Liver (tissue), 8 donors: ENCODE measurements at regions not wholly inside any gene's neighbourhood (a gene's known extent, or its start where the extent isn't known, plus 50 kb on each side); places are given as distances from the start of the nearest gene placed in this dataset.

Experiments
- DNase-seq: peaks from one replicate; pipeline ENCODE4 v3.0.0-alpha.2; 2017; ENCODE audit warnings: low spot score
- H3K27ac ChIP-seq, 2 donors: one replicate each; pipeline ENCODE4 v1.7.0; 2013; ENCODE audit warnings: inconsistent platforms in 2 of 2, low read length in 2 of 2, control low read depth in 1 of 2, low read depth in 1 of 2, mild to moderate bottlenecking in 1 of 2
- H3K27me3 ChIP-seq, 4 donors: one replicate each; pipeline versions ENCODE4 v1.6.1 to v1.7.0; 2013; ENCODE audit warnings: low read length in 3 of 4, inconsistent platforms in 1 of 4, mild to moderate bottlenecking in 1 of 4, moderate library complexity in 1 of 4; ENCODE audit not compliant: control insufficient read depth in 4 of 4, insufficient read depth in 4 of 4
- H3K36me3 ChIP-seq, 4 donors: one replicate each; pipeline versions ENCODE4 v1.6.1 to v1.7.0; 2013; ENCODE audit warnings: low read length in 3 of 4, mild to moderate bottlenecking in 3 of 4, low read depth in 1 of 4, moderate library complexity in 1 of 4; ENCODE audit not compliant: control insufficient read depth in 4 of 4, insufficient read depth in 3 of 4
- H3K4me1 ChIP-seq, 4 donors: one replicate each; pipeline versions ENCODE4 v1.6.1 to v1.7.0; 2013; ENCODE audit warnings: low read length in 3 of 4, mild to moderate bottlenecking in 3 of 4, moderate library complexity in 1 of 4; ENCODE audit not compliant: control insufficient read depth in 4 of 4, insufficient read depth in 4 of 4
- H3K4me3 ChIP-seq, 3 donors: one replicate each; pipeline versions ENCODE4 v1.6.1 to v1.7.0; 2013; ENCODE audit warnings: low read length in 3 of 3, control low read depth in 1 of 3, low read depth in 1 of 3, mild to moderate bottlenecking in 1 of 3
- H3K9ac ChIP-seq, 2 donors: one replicate each; pipeline ENCODE4 v1.7.0; 2013; ENCODE audit warnings: low read length in 2 of 2, mild to moderate bottlenecking in 2 of 2, moderate library complexity in 2 of 2, control low read depth in 1 of 2, low read depth in 1 of 2
- H3K9me3 ChIP-seq, 4 donors: one replicate each; pipeline versions ENCODE4 v1.6.1 to v1.7.0; 2013; ENCODE audit warnings: low read length in 3 of 4; ENCODE audit not compliant: control insufficient read depth in 4 of 4
- EGR1 ChIP-seq, 2 donors: IDR thresholded peaks; 2 replicates each; pipeline ENCODE4 v1.6.1; 2016 to 2018; ENCODE audit warnings: antibody characterized with exemption in 2 of 2, low read depth in 2 of 2
- FOXA1 ChIP-seq: IDR thresholded peaks from 2 replicates; pipeline ENCODE4 v1.6.1; 2016; ENCODE audit warnings: antibody characterized with exemption
- FOXA2 ChIP-seq: IDR thresholded peaks from 2 replicates; pipeline ENCODE4 v1.6.1; 2016; ENCODE audit warnings: antibody characterized with exemption
- GABPA ChIP-seq, 2 donors: IDR thresholded peaks in 1 of 2; conservative IDR thresholded peaks in 1 of 2; 2 replicates each; pipeline ENCODE4 v1.6.1; 2016; ENCODE audit warnings: antibody characterized with exemption in 2 of 2, mild to moderate bottlenecking in 1 of 2, moderate library complexity in 1 of 2
- HNF4A ChIP-seq, 2 donors: conservative IDR thresholded peaks; 2 replicates each; pipeline ENCODE4 v1.6.1; 2016; ENCODE audit warnings: antibody characterized with exemption in 2 of 2, mild to moderate bottlenecking in 2 of 2
- HNF4G ChIP-seq: IDR thresholded peaks from 2 replicates; pipeline ENCODE4 v1.6.1; 2016; ENCODE audit warnings: antibody characterized with exemption
- JUND ChIP-seq, 2 donors: IDR thresholded peaks; 2 replicates each; pipeline ENCODE4 v1.6.1; 2016; ENCODE audit warnings: antibody characterized with exemption in 2 of 2
- NR2F2 ChIP-seq: IDR thresholded peaks from 2 replicates; pipeline ENCODE4 v1.6.1; 2016; ENCODE audit warnings: antibody characterized with exemption
- RAD21 ChIP-seq, 2 donors: IDR thresholded peaks; 2 replicates each; pipeline ENCODE4 v1.6.1; 2016; ENCODE audit warnings: antibody characterized with exemption in 2 of 2, mild to moderate bottlenecking in 2 of 2
- RXRA ChIP-seq, 2 donors: IDR thresholded peaks; 2 replicates each; pipeline ENCODE4 v1.6.1; 2017 to 2018; ENCODE audit warnings: antibody characterized with exemption in 2 of 2, mild to moderate bottlenecking in 1 of 2
- SP1 ChIP-seq: IDR thresholded peaks from 2 replicates; pipeline ENCODE4 v1.6.1; 2018; ENCODE audit warnings: antibody characterized with exemption, mild to moderate bottlenecking
- TAF1 ChIP-seq: conservative IDR thresholded peaks from 2 replicates; pipeline ENCODE4 v1.6.1; 2016; ENCODE audit warnings: antibody characterized with exemption, mild to moderate bottlenecking
- YY1 ChIP-seq: IDR thresholded peaks from 2 replicates; pipeline ENCODE4 v1.6.1; 2016; ENCODE audit warnings: antibody characterized with exemption, mild to moderate bottlenecking
- WGBS: extraction: QIAGEN DNeasy Blood & Tissue Kit; methylation state at CpG from one replicate; pipeline ENCODE4 v1.1.7; 2013; 5-methylcytosine and 5-hydroxymethylcytosine counted together
- TF ChIP-seq, protein P1 (sequence below): IDR thresholded peaks from 2 replicates; pipeline ENCODE4 v1.6.1; 2016; ENCODE audit warnings: antibody characterized with exemption, mild to moderate bottlenecking
- TF ChIP-seq, protein P2 (sequence below): fragments of 150-350 bp; IDR thresholded peaks from 2 replicates; pipeline ENCODE4 v1.5.1; 2017; ENCODE audit warnings: improper control_type of control experiment, low read depth, low read length; ENCODE audit not compliant: missing input control
- TF ChIP-seq, protein P3 (sequence below): IDR thresholded peaks from 2 replicates; pipeline ENCODE4 v1.6.1; 2016; ENCODE audit warnings: antibody characterized with exemption
- TF ChIP-seq, protein P4 (sequence below): IDR thresholded peaks from 2 replicates; pipeline ENCODE4 v1.6.1; 2016; ENCODE audit warnings: antibody characterized with exemption
- donor health status: healthy.
- donor health status: healthy.
- donor health status: healthy.
- donor health status: healthy.
- donor health status: healthy.

DNA sequence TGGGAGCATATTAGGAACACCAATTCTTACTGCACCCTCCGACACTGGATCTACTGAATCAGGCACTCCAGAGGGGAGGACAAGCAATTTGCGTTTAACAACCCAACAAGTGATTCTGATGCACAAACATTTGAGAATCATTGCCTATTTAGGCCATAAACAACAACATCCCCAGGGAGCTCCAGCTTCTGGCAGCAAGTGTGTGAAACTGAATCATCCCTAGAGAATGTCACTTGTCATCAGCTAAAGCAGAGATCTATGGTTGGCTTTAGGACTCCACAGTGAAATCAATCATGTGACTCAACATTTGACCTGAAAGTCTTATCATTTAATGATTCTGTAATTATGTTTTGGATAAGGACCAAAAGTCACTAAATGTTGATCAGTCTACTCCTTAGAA lies 505.0 kb upstream of the FLRT2 start (continued):
- TF ChIP-seq, protein P1, sequence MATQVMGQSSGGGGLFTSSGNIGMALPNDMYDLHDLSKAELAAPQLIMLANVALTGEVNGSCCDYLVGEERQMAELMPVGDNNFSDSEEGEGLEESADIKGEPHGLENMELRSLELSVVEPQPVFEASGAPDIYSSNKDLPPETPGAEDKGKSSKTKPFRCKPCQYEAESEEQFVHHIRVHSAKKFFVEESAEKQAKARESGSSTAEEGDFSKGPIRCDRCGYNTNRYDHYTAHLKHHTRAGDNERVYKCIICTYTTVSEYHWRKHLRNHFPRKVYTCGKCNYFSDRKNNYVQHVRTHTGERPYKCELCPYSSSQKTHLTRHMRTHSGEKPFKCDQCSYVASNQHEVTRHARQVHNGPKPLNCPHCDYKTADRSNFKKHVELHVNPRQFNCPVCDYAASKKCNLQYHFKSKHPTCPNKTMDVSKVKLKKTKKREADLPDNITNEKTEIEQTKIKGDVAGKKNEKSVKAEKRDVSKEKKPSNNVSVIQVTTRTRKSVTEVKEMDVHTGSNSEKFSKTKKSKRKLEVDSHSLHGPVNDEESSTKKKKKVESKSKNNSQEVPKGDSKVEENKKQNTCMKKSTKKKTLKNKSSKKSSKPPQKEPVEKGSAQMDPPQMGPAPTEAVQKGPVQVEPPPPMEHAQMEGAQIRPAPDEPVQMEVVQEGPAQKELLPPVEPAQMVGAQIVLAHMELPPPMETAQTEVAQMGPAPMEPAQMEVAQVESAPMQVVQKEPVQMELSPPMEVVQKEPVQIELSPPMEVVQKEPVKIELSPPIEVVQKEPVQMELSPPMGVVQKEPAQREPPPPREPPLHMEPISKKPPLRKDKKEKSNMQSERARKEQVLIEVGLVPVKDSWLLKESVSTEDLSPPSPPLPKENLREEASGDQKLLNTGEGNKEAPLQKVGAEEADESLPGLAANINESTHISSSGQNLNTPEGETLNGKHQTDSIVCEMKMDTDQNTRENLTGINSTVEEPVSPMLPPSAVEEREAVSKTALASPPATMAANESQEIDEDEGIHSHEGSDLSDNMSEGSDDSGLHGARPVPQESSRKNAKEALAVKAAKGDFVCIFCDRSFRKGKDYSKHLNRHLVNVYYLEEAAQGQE = no peak
- TF ChIP-seq EGR1 (IDR thresholded peaks at IDR 0.05; ENCODE audit: low read depth in 2 of 2) (no peak), HNF4G (no peak), FOXA2 (no peak), RXRA (IDR thresholded peaks at IDR 0.05) (no peak)
- TF ChIP-seq, protein P2, sequence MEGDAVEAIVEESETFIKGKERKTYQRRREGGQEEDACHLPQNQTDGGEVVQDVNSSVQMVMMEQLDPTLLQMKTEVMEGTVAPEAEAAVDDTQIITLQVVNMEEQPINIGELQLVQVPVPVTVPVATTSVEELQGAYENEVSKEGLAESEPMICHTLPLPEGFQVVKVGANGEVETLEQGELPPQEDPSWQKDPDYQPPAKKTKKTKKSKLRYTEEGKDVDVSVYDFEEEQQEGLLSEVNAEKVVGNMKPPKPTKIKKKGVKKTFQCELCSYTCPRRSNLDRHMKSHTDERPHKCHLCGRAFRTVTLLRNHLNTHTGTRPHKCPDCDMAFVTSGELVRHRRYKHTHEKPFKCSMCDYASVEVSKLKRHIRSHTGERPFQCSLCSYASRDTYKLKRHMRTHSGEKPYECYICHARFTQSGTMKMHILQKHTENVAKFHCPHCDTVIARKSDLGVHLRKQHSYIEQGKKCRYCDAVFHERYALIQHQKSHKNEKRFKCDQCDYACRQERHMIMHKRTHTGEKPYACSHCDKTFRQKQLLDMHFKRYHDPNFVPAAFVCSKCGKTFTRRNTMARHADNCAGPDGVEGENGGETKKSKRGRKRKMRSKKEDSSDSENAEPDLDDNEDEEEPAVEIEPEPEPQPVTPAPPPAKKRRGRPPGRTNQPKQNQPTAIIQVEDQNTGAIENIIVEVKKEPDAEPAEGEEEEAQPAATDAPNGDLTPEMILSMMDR = no peak

DNA sequence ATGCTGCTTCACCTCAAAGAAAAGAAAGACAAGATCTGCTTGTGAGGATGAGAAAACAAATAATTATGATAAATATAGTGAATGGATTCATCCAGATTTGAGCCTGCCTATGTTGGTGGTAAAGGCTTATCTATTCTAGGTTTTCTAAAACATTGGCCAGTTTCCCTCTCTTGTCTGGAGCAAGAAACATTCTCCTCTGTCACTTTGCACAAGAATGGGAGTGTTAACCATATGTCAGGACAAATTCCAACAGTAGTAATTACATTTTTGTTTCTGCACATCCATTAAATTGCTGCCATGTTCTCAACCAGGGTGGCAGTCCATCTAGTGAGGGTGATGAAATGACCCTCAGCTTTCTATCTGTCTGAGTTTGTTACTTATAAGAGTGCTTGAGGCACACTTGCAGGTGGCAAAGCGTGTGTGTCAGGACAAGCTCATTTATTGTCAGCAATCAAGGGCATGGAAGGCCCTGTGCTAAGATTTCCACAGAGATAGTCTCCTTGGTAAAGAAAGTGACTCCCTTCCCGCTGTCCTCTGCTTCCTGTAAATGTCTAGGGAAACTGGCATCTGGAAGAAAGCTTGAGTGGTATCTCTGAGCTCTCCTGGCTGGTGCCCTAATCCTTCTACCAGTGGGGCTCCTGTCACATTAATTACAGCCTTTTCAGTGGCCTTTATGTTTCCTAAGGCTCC lies 502.1 kb upstream of the FLRT2 start:
- H3K27me3 ChIP-seq = peaks cover 0 to 2% (median 0%) of the 10 kb centered on the region in 4 donors
- no peaks in the 10 kb centered on the region for H3K9me3 ChIP-seq
- no peak for DNase-seq
- TF ChIP-seq, protein P3, sequence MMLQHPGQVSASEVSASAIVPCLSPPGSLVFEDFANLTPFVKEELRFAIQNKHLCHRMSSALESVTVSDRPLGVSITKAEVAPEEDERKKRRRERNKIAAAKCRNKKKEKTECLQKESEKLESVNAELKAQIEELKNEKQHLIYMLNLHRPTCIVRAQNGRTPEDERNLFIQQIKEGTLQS = no peak
- TF ChIP-seq, protein P1 = no peak
- TF ChIP-seq JUND (IDR thresholded peaks at IDR 0.05) (no peak), RXRA (IDR thresholded peaks at IDR 0.05) (no peak), NR2F2 (no peak), FOXA1 (no peak)
- no peak overlapping the region for H3K4me3 ChIP-seq
- no peaks in the 10 kb centered on the region for H3K4me1 ChIP-seq
- no peak overlapping the region for H3K9ac ChIP-seq
- WGBS = 73% methylated on average over 2 of the region's 2 CpGs
- no peak overlapping the region for H3K27ac ChIP-seq
- H3K36me3 ChIP-seq = no peaks in the 10 kb centered on the region

DNA sequence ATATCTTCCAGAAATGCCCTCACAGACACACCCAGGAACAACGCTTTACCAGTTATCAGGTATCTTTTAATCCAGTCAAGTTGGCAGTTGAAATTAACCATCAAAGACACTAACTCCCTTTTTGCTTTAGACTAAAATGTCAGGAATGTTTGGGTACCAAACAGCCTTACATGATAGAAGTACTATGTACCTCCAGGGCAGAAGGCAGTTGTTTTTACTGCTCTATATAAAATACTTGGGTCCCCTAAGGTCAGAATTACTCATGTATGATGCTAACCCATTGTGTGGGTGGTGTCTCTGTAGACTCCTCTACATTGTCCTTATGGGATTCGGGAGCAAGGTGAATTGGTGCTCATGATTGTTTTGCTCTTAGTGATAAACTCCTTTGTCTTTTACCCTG lies 492.5 kb upstream of the FLRT2 start:
- H3K9me3 ChIP-seq = no peaks in the 10 kb centered on the region
- 82% methylated on average over 2 of the region's 2 CpGs for WGBS
- no peak for DNase-seq
- no peaks in the 10 kb centered on the region for H3K4me1 ChIP-seq
- no peak overlapping the region for H3K9ac ChIP-seq
- H3K36me3 ChIP-seq = no peaks in the 10 kb centered on the region
- no peak overlapping the region for H3K4me3 ChIP-seq
- no peak overlapping the region for H3K27ac ChIP-seq
- peaks cover 0 to 2% (median 0%) of the 10 kb centered on the region in 4 donors for H3K27me3 ChIP-seq
- no peak for TF ChIP-seq FOXA2
- TF ChIP-seq RAD21 (IDR thresholded peaks at IDR 0.05) = no peak
- TF ChIP-seq, protein P4, sequence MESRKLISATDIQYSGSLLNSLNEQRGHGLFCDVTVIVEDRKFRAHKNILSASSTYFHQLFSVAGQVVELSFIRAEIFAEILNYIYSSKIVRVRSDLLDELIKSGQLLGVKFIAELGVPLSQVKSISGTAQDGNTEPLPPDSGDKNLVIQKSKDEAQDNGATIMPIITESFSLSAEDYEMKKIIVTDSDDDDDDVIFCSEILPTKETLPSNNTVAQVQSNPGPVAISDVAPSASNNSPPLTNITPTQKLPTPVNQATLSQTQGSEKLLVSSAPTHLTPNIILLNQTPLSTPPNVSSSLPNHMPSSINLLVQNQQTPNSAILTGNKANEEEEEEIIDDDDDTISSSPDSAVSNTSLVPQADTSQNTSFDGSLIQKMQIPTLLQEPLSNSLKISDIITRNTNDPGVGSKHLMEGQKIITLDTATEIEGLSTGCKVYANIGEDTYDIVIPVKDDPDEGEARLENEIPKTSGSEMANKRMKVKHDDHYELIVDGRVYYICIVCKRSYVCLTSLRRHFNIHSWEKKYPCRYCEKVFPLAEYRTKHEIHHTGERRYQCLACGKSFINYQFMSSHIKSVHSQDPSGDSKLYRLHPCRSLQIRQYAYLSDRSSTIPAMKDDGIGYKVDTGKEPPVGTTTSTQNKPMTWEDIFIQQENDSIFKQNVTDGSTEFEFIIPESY = no peak
- TF ChIP-seq, protein P3 = no peak
- no peak for TF ChIP-seq HNF4A (conservative IDR thresholded peaks at IDR 0.05)
- TF ChIP-seq EGR1 (IDR thresholded peaks at IDR 0.05; ENCODE audit: low read depth in 2 of 2) = no peak
- TF ChIP-seq SP1 = no peak
- no peak for TF ChIP-seq RXRA (IDR thresholded peaks at IDR 0.05)
- TF ChIP-seq TAF1 = no peak
- TF ChIP-seq NR2F2 = no peak
- TF ChIP-seq FOXA1 = no peak
- TF ChIP-seq HNF4G = no peak
- TF ChIP-seq GABPA (IDR thresholded peaks at IDR 0.05 in 1 of 2, conservative IDR thresholded peaks at IDR 0.05 in 1 of 2) = no peak
- no peak for TF ChIP-seq YY1
